Breast epithelium (tissue), 4 donors: ENCODE measurements at regions not wholly inside any gene's neighbourhood (a gene's known extent, or its start where the extent isn't known, plus 50 kb on each side); places are given as distances from the start of the nearest gene placed in this dataset.

Experiments
- DNase-seq, 2 donors: peaks; one replicate each; pipeline ENCODE4 v3.0.0-alpha.2; 2019; ENCODE audit warnings: low spot score in 2 of 2
- H3K27ac ChIP-seq, 2 donors: fragments of 200-600 bp; sonication (generic) in 1 of 2; one replicate each; pipeline ENCODE4 v1.5.1; 2016 to 2019; ENCODE audit warnings: mild to moderate bottlenecking in 1 of 2
- H3K27me3 ChIP-seq, 2 donors: fragments of 200-600 bp; sonication (generic) in 1 of 2; one replicate each; pipeline versions ENCODE4 v1.5.1 to v1.6.0; 2017 to 2019; ENCODE audit warnings: control low read depth in 1 of 2, mild to moderate bottlenecking in 1 of 2
- H3K36me3 ChIP-seq: fragments of 200-600 bp; one replicate; pipeline ENCODE4 v1.5.1; 2019
- H3K4me1 ChIP-seq, 2 donors: fragments of 200-600 bp; sonication (generic); one replicate each; pipeline ENCODE4 v1.5.1; 2016 to 2019; ENCODE audit warnings: control low read depth in 1 of 2
- H3K4me3 ChIP-seq, 3 donors: fragments of 200-600 bp; sonication (generic); 1 replicate in 2 of 3; 2 replicates in 1 of 3; pipeline ENCODE4 v1.5.1; 2016 to 2019; ENCODE audit warnings: mild to moderate bottlenecking in 3 of 3, moderate library complexity in 2 of 3
- H3K9me3 ChIP-seq, 2 donors: fragments of 200-600 bp; sonication (generic) in 1 of 2; one replicate each; pipeline ENCODE4 v1.5.1; 2016 to 2019; ENCODE audit warnings: control low read depth in 1 of 2
- CTCF ChIP-seq, 3 donors: fragments of 450-650 bp; IDR thresholded peaks; one replicate each; pipeline ENCODE4 v1.5.1; 2016 to 2017; ENCODE audit warnings: antibody characterized with exemption in 3 of 3, mild to moderate bottlenecking in 3 of 3, moderate library complexity in 3 of 3
- POLR2A ChIP-seq: fragments of 450-650 bp; IDR thresholded peaks from one replicate; pipeline ENCODE4 v1.6.1; 2016; ENCODE audit warnings: antibody characterized with exemption, mild to moderate bottlenecking, moderate library complexity
- POLR2AphosphoS5 ChIP-seq, 3 donors: sonication (generic); formaldehyde crosslinking; IDR thresholded peaks; one replicate each; pipeline ENCODE4 v1.6.1; 2017; ENCODE audit warnings: antibody characterized with exemption in 3 of 3
- intact Hi-C: fragments of 100-400 bp; cut with DNase I; formaldehyde crosslinking; loops from one replicate; pipeline ENCODE4 v1.15.1; 2023; ENCODE audit warnings: low total_unique reads

- H3K9me3 ChIP-seq = no peaks in the 10 kb centered on the region
- H3K27me3 ChIP-seq = no peaks in the 10 kb centered on the region
- no peak for TF ChIP-seq CTCF (IDR thresholded peaks at IDR 0.05)
- no peak for TF ChIP-seq POLR2AphosphoS5 (IDR thresholded peaks at IDR 0.05)
- no peak for TF ChIP-seq POLR2A
- intact Hi-C loops = no loop called here
- H3K4me1 ChIP-seq = no peaks in the 10 kb centered on the region
- no peak overlapping the region for H3K4me3 ChIP-seq
- H3K27ac ChIP-seq = no peak overlapping the region
- no peak for DNase-seq
- no peaks in the 10 kb centered on the region for H3K36me3 ChIP-seq
Measured at GRCh38 chr2:188201639-188202038, 90.0 kb upstream of the GULP1 start.

GRCh38 chr2:188202777-188203176 lies 88.9 kb upstream of the GULP1 start:
- no peak for DNase-seq
- intact Hi-C loops = no loop called here
- Histone ChIP-seq H3K4me3 (no peak overlapping the region), H3K9me3 (no peaks in the 10 kb centered on the region), H3K27me3 (no peaks in the 10 kb centered on the region), H3K36me3 (no peaks in the 10 kb centered on the region), H3K27ac (no peak overlapping the region), H3K4me1 (no peaks in the 10 kb centered on the region)
- TF ChIP-seq POLR2A (no peak), CTCF (IDR thresholded peaks at IDR 0.05) (no peak), POLR2AphosphoS5 (IDR thresholded peaks at IDR 0.05) (no peak)

GRCh38 chr2:188203776-188204175 lies 87.9 kb upstream of the GULP1 start:
- DNase-seq = no peak
- intact Hi-C loops = no loop called here
- Histone ChIP-seq H3K27ac (no peak overlapping the region), H3K27me3 (no peaks in the 10 kb centered on the region), H3K4me1 (no peaks in the 10 kb centered on the region), H3K9me3 (no peaks in the 10 kb centered on the region), H3K4me3 (no peak overlapping the region), H3K36me3 (no peaks in the 10 kb centered on the region)
- TF ChIP-seq POLR2AphosphoS5 (IDR thresholded peaks at IDR 0.05) (no peak), CTCF (IDR thresholded peaks at IDR 0.05) (no peak), POLR2A (no peak)

GRCh38 chr2:188204824-188205223 lies 86.8 kb upstream of the GULP1 start:
- intact Hi-C loops = no loop called here
- H3K27ac ChIP-seq = no peak overlapping the region

GRCh38 chr2:188207554-188207953 lies 84.1 kb upstream of the GULP1 start:
- no peak overlapping the region for H3K27ac ChIP-seq
- no peaks in the 10 kb centered on the region for H3K4me1 ChIP-seq
- DNase-seq = no peak
- no peaks in the 10 kb centered on the region for H3K36me3 ChIP-seq
- TF ChIP-seq POLR2AphosphoS5 (IDR thresholded peaks at IDR 0.05) (no peak), CTCF (IDR thresholded peaks at IDR 0.05) (no peak), POLR2A (no peak)
- no peaks in the 10 kb centered on the region for H3K27me3 ChIP-seq
- intact Hi-C loops = no loop called here
- H3K9me3 ChIP-seq = no peaks in the 10 kb centered on the region
- no peak overlapping the region for H3K4me3 ChIP-seq

More at GRCh38 chr2:188204824-188205223, 86.8 kb upstream of the GULP1 start:
- TF ChIP-seq POLR2AphosphoS5 (IDR thresholded peaks at IDR 0.05) (no peak), POLR2A (no peak), CTCF (IDR thresholded peaks at IDR 0.05) (no peak)
- Histone ChIP-seq H3K27me3 (no peaks in the 10 kb centered on the region), H3K36me3 (no peaks in the 10 kb centered on the region), H3K4me1 (no peaks in the 10 kb centered on the region), H3K9me3 (no peaks in the 10 kb centered on the region), H3K4me3 (no peak overlapping the region)
- no peak for DNase-seq
